Ovary (tissue), 7 donors: ENCODE measurements at regions not wholly inside any gene's neighbourhood (a gene's known extent, or its start where the extent isn't known, plus 50 kb on each side); places are given as distances from the start of the nearest gene placed in this dataset.

Experiments
- DNase-seq, 5 donors: peaks; one replicate each; pipeline ENCODE4 v3.0.0-alpha.2; 2019 to 2020
- H3K27ac ChIP-seq, 2 donors: fragments of 200-600 bp; one replicate each; pipeline versions ENCODE4 v1.5.1 to v1.8.0; 2019 to 2022
- H3K27me3 ChIP-seq: fragments of 200-600 bp; one replicate; pipeline ENCODE4 v1.8.0; 2022
- H3K36me3 ChIP-seq: fragments of 200-600 bp; sonication (generic); one replicate; pipeline ENCODE4 v1.5.1; 2019
- H3K4me1 ChIP-seq: one replicate; pipeline ENCODE4 v1.8.1; 2013; ENCODE audit warnings: mild to moderate bottlenecking, moderate library complexity; ENCODE audit not compliant: insufficient read depth
- H3K4me3 ChIP-seq: fragments of 200-600 bp; sonication (generic); one replicate; pipeline ENCODE4 v1.5.1; 2017
- H3K9me3 ChIP-seq, 2 donors: fragments of 200-600 bp in 1 of 2; sonication (generic) in 1 of 2; one replicate each; pipeline versions ENCODE4 v1.5.1 to v1.8.1; 2013 to 2019; ENCODE audit warnings: mild to moderate bottlenecking in 1 of 2, moderate library complexity in 1 of 2
- EP300 ChIP-seq: sonication (generic); formaldehyde crosslinking; IDR thresholded peaks from one replicate; pipeline ENCODE4 v1.6.1; 2017; ENCODE audit warnings: antibody characterized with exemption
- POLR2A ChIP-seq: fragments of 450-650 bp; IDR thresholded peaks from one replicate; pipeline ENCODE4 v1.6.1; 2017; ENCODE audit warnings: antibody characterized with exemption, mild to moderate bottlenecking, moderate library complexity
- WGBS, 3 donors: extraction: QIAGEN DNeasy Blood & Tissue Kit in 1 of 3; methylation state at CpG; one replicate each; pipeline versions ENCODE4 v1.1.5 to v1.1.7; 2013 to 2017; 5-methylcytosine and 5-hydroxymethylcytosine counted together
- intact Hi-C, 4 donors: fragments of 100-400 bp; cut with DNase I; formaldehyde crosslinking; loops; one replicate each; pipeline versions ENCODE4 v1.11.0 to v1.15.1; 2022 to 2023
- TF ChIP-seq, protein P1 (sequence below), 3 donors: fragments of 450-650 bp in 2 of 3; fragments of 200-600 bp in 1 of 3; IDR thresholded peaks; one replicate each; pipeline versions ENCODE4 v1.5.1 to v1.8.0; 2016 to 2022; ENCODE audit warnings: antibody characterized with exemption in 3 of 3, mild to moderate bottlenecking in 1 of 3
- donor health status: DM: no; HTN: no; CAD: no; lungs with moderate emphysema.
- donor health status: DM: no; HTN: no; CAD: no.
- donor health status: Bipolar disorder and iron deficiency.
- donor health status: DM: no; HTN: no; CAD: no.
- donor health status: DM: yes; HTN: yes; CAD: no.

DNA sequence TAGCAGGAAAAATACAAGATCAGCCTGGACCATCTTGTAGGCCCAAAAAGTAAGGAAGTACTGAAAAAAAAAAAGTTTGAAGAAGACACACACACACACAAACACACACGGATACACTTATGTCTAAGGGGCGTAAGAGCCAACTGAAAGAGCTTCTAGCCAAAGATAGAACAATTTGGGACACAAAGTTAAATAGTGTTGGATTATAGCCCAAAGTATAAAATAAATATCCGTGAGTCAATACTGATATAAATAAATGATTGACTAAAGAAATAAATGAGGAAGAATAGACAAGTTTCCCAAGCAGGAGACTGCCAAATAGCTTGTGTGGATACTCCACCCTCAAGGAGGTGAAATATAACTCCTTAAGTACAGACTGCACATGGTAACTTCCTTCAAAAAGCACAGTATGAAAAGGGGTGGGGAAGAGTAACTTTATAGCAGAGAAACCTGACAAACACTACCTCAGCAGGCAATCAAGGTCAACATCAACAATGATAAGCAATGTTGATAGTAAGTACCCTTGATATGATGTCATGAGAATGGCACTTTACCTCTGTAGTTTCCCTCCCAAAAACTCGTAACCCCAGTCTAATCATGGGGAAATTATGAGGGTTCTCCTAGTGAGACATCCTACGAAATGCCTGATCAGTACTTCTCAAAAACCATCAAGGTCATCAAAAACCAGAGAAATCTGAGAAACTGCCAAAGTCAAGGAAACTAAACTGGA is 187.3 kb upstream of the ATP11B start:
- intact Hi-C loops = no loop called here
- H3K27ac ChIP-seq = no peak overlapping the region
- H3K27me3 ChIP-seq = no peaks in the 10 kb centered on the region
- TF ChIP-seq, protein P1, sequence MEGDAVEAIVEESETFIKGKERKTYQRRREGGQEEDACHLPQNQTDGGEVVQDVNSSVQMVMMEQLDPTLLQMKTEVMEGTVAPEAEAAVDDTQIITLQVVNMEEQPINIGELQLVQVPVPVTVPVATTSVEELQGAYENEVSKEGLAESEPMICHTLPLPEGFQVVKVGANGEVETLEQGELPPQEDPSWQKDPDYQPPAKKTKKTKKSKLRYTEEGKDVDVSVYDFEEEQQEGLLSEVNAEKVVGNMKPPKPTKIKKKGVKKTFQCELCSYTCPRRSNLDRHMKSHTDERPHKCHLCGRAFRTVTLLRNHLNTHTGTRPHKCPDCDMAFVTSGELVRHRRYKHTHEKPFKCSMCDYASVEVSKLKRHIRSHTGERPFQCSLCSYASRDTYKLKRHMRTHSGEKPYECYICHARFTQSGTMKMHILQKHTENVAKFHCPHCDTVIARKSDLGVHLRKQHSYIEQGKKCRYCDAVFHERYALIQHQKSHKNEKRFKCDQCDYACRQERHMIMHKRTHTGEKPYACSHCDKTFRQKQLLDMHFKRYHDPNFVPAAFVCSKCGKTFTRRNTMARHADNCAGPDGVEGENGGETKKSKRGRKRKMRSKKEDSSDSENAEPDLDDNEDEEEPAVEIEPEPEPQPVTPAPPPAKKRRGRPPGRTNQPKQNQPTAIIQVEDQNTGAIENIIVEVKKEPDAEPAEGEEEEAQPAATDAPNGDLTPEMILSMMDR (IDR thresholded peaks at IDR 0.05) = no peak
- TF ChIP-seq POLR2A (no peak), EP300 (no peak)
- no peaks in the 10 kb centered on the region for H3K36me3 ChIP-seq
- no peaks in the 10 kb centered on the region for H3K9me3 ChIP-seq
- H3K4me3 ChIP-seq = no peak overlapping the region
- WGBS, 3 donors = 74 to 77% (median 74%) methylated on average over 5 of the region's 5 CpGs
- H3K4me1 ChIP-seq = no peaks in the 10 kb centered on the region
- DNase-seq = no peak

DNA sequence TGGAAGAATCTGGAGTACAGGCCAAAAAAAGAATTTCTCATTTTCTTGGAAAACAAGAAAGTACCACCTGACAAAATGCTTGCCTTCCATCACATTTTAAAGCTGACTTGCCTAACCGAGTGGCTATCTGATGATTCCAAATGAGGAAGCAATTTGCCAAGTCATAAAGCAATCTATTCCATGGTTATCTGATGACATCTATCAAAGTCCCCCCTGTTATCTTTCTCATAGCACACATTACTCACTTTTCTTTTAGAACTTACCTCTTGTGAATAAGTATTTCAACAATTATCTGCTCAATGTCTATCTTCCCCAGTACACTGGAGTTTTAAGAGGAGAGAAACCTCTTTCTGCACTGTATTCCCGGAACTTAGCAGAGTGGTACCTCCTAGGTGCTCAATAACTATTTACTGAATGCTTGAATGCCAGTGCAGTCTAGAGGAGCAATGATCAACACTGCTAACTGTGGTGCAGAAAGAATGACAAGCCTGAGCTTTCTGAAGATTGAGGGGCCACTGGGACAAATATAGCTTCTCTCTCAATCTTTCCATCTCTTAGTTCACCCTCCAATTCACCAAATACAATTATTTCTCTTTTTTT is 186.3 kb upstream of the ATP11B start:
- Histone ChIP-seq H3K27me3 (no peaks in the 10 kb centered on the region), H3K36me3 (no peaks in the 10 kb centered on the region), H3K27ac (no peak overlapping the region), H3K4me1 (no peaks in the 10 kb centered on the region), H3K9me3 (no peaks in the 10 kb centered on the region), H3K4me3 (no peak overlapping the region)
- TF ChIP-seq EP300 (no peak), POLR2A (no peak)
- TF ChIP-seq, protein P1 (IDR thresholded peaks at IDR 0.05) = no peak
- DNase-seq = no peak
- 55 to 74% (median 62%) methylated on average over 2 of the region's 2 CpGs for WGBS, 3 donors
- intact Hi-C loops = no loop called here

DNA sequence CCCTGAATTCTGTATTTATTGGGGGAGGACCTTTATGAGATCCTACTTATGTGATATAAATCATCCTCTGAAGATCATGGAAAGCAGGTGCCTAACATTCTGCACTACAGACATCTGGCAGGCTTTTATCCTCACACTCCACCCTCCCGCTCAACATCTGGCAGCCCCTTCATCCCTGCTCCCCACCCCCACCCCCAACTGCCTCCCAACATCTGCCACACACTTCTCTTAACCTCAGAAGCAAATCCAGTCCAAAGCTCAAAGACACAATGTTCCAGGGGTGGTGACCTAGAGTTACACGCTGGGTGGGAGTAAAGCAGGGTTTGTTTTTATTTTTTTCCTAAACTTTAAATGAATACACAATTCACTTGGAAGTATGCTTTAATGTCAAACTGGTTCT is 184.5 kb upstream of the ATP11B start:
- no peaks in the 10 kb centered on the region for H3K4me1 ChIP-seq
- H3K4me3 ChIP-seq = no peak overlapping the region
- 2 to 13% (median 4%) methylated on average over 2 of the region's 2 CpGs for WGBS, 3 donors
- no peaks in the 10 kb centered on the region for H3K36me3 ChIP-seq
- DNase-seq = peak in 1 of 5 donors; percentile 35
- H3K27ac ChIP-seq = no peak overlapping the region
- no peaks in the 10 kb centered on the region for H3K9me3 ChIP-seq
- intact Hi-C loops = no loop called here
- no peaks in the 10 kb centered on the region for H3K27me3 ChIP-seq
- TF ChIP-seq, protein P1 (IDR thresholded peaks at IDR 0.05) = no peak
- TF ChIP-seq EP300 (no peak), POLR2A (no peak)

DNA sequence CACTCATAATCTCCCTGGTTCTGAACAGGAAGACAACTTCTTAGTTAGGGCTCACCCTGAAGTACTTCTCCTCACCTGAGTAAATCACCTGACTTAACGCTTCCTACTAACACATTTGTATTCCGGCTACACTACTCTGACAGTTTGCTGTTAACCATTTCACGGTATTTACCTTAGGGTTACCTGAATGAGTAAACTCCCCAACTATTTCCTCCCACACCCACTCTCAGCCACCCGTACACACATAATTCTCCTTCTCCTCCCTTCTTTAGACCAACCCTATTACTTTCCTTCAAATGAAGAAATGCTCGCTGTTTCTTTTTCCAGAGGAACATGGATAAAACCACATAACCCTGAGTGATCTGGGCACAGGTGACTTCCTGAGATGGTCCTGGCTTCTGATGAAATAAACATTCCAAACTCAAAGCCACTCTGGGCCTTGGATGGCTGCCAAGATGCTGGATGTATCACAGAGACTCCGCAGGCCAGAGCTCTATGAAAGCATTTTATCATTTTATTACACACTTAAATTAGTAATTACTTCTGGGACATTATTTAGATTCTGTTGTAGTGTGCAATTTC is 183.6 kb upstream of the ATP11B start:
- Histone ChIP-seq H3K4me3 (no peak overlapping the region), H3K9me3 (no peaks in the 10 kb centered on the region), H3K27me3 (no peaks in the 10 kb centered on the region), H3K36me3 (no peaks in the 10 kb centered on the region), H3K27ac (no peak overlapping the region), H3K4me1 (no peaks in the 10 kb centered on the region)
- TF ChIP-seq, protein P1 (IDR thresholded peaks at IDR 0.05) = no peak
- TF ChIP-seq EP300 = no peak
- no peak for TF ChIP-seq POLR2A
- no peak for DNase-seq
- WGBS, 3 donors = 35 to 49% (median 39%) methylated on average over 6 of the region's 6 CpGs
- intact Hi-C loops = no loop called here
